ENCODE measurements at regions not wholly inside any gene's neighbourhood (a gene's known extent, or its start where the extent isn't known, plus 50 kb on each side); places are given as distances from the start of the nearest gene placed in this dataset.

DNA sequence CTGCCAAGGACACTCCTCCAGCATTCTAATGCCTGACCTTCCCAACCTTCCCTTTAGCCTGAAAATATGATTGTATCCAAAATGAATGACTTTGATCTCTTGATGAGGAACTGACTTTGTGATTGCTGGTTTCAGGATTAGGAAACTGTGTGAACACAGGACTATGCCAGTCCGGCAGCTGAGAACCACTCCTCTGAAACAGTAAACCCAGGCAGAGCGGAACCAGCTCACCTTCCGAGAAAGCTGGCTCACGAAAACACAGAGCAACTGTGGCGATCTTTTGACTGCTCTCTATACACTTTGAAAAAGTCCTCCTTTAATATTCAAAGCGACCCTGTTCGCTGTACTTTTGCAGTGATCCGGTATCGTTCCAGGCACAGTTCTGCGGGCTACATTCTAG lies 258.8 kb upstream of the IRS2 start:
- TF ChIP-seq RFX5 (IDR thresholded peaks at IDR 0.05; ENCODE audit: low read length) (no peak), EP300 (IDR thresholded peaks at IDR 0.05; ENCODE audit: borderline replicate concordance in 1 of 2, low read depth in 1 of 2, low read length in 1 of 2) (no peak), MXI1 (IDR thresholded peaks at IDR 0.05; ENCODE audit: low read depth, low read length) (no peak), TAF1 (IDR thresholded peaks at IDR 0.05; ENCODE audit: borderline replicate concordance, low read depth, low read length) (no peak), GABPA (IDR thresholded peaks at IDR 0.05; ENCODE audit: low read depth) (no peak), POLR2AphosphoS5 (IDR thresholded peaks at IDR 0.05; ENCODE audit: low read depth, low read length) (no peak), FOXJ3 (CRISPR knock-in tag; IDR thresholded peaks at IDR 0.05) (no peak), CHD2 (IDR thresholded peaks at IDR 0.05; ENCODE audit: low read length, partially characterized antibody) (no peak), NRF1 (IDR thresholded peaks at IDR 0.05; ENCODE audit: low read depth, low read length) (no peak)
- TF ChIP-seq, protein P1, sequence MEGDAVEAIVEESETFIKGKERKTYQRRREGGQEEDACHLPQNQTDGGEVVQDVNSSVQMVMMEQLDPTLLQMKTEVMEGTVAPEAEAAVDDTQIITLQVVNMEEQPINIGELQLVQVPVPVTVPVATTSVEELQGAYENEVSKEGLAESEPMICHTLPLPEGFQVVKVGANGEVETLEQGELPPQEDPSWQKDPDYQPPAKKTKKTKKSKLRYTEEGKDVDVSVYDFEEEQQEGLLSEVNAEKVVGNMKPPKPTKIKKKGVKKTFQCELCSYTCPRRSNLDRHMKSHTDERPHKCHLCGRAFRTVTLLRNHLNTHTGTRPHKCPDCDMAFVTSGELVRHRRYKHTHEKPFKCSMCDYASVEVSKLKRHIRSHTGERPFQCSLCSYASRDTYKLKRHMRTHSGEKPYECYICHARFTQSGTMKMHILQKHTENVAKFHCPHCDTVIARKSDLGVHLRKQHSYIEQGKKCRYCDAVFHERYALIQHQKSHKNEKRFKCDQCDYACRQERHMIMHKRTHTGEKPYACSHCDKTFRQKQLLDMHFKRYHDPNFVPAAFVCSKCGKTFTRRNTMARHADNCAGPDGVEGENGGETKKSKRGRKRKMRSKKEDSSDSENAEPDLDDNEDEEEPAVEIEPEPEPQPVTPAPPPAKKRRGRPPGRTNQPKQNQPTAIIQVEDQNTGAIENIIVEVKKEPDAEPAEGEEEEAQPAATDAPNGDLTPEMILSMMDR (IDR thresholded peaks at IDR 0.05), result no peak
- TF ChIP-seq, protein P2, sequence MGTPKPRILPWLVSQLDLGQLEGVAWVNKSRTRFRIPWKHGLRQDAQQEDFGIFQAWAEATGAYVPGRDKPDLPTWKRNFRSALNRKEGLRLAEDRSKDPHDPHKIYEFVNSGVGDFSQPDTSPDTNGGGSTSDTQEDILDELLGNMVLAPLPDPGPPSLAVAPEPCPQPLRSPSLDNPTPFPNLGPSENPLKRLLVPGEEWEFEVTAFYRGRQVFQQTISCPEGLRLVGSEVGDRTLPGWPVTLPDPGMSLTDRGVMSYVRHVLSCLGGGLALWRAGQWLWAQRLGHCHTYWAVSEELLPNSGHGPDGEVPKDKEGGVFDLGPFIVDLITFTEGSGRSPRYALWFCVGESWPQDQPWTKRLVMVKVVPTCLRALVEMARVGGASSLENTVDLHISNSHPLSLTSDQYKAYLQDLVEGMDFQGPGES (IDR thresholded peaks at IDR 0.05; ENCODE audit: low read depth, low read length), result no peak
- TF ChIP-seq, protein P3, sequence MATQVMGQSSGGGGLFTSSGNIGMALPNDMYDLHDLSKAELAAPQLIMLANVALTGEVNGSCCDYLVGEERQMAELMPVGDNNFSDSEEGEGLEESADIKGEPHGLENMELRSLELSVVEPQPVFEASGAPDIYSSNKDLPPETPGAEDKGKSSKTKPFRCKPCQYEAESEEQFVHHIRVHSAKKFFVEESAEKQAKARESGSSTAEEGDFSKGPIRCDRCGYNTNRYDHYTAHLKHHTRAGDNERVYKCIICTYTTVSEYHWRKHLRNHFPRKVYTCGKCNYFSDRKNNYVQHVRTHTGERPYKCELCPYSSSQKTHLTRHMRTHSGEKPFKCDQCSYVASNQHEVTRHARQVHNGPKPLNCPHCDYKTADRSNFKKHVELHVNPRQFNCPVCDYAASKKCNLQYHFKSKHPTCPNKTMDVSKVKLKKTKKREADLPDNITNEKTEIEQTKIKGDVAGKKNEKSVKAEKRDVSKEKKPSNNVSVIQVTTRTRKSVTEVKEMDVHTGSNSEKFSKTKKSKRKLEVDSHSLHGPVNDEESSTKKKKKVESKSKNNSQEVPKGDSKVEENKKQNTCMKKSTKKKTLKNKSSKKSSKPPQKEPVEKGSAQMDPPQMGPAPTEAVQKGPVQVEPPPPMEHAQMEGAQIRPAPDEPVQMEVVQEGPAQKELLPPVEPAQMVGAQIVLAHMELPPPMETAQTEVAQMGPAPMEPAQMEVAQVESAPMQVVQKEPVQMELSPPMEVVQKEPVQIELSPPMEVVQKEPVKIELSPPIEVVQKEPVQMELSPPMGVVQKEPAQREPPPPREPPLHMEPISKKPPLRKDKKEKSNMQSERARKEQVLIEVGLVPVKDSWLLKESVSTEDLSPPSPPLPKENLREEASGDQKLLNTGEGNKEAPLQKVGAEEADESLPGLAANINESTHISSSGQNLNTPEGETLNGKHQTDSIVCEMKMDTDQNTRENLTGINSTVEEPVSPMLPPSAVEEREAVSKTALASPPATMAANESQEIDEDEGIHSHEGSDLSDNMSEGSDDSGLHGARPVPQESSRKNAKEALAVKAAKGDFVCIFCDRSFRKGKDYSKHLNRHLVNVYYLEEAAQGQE (IDR thresholded peaks at IDR 0.05; ENCODE audit: low read depth, low read length), result no peak
- TF ChIP-seq, protein P4, sequence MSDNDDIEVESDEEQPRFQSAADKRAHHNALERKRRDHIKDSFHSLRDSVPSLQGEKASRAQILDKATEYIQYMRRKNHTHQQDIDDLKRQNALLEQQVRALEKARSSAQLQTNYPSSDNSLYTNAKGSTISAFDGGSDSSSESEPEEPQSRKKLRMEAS (IDR thresholded peaks at IDR 0.05; ENCODE audit: low read depth), result no peak
- TF ChIP-seq, protein P5, sequence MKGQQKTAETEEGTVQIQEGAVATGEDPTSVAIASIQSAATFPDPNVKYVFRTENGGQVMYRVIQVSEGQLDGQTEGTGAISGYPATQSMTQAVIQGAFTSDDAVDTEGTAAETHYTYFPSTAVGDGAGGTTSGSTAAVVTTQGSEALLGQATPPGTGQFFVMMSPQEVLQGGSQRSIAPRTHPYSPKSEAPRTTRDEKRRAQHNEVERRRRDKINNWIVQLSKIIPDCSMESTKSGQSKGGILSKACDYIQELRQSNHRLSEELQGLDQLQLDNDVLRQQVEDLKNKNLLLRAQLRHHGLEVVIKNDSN (IDR thresholded peaks at IDR 0.05; ENCODE audit: borderline replicate concordance, low read depth), result no peak
